Renal cortex interstitium (tissue), 11 donors: ENCODE measurements at regions not wholly inside any gene's neighbourhood (a gene's known extent, or its start where the extent isn't known, plus 50 kb on each side); places are given as distances from the start of the nearest gene placed in this dataset.
"Not testable (repeated sequence)": the region's sequence is repeated elsewhere in the genome, so short reads cannot be mapped to it uniquely, and the experiment has no call there.

Experiments
- DNase-seq, 11 donors: peaks; one replicate each; pipeline ENCODE4 v3.0.0-alpha.2; 2013; ENCODE audit warnings: low read depth in 9 of 11, low spot score in 4 of 11; ENCODE audit errors: extremely low read depth in 1 of 11

GRCh38 chr20:5663396-5663795, 52.6 kb upstream of the GPCPD1 start:
- no peak for DNase-seq

GRCh38 chr20:5662769-5663168, 52.0 kb upstream of the GPCPD1 start:
- no peak for DNase-seq

GRCh38 chr20:5660756-5661155, 50.0 kb upstream of the GPCPD1 start:
- not testable (repeated sequence) for DNase-seq
